ENCODE measurements at regions not wholly inside any gene's neighbourhood (a gene's known extent, or its start where the extent isn't known, plus 50 kb on each side); places are given as distances from the start of the nearest gene placed in this dataset.
"Not testable (repeated sequence)": the region's sequence is repeated elsewhere in the genome, so short reads cannot be mapped to it uniquely, and the experiment has no call there.

GRCh38 chr2:143840601-143841000 is 679.3 kb downstream of the ZEB2 start:
- no peak for TF ChIP-seq CTCF (IDR thresholded peaks at IDR 0.05; ENCODE audit: borderline replicate concordance, control extremely low read depth, extremely low read depth, insufficient read depth, missing control alignments)
- in situ Hi-C loops (cut with MboI; ENCODE audit: low sequenced_read_pairs, unreplicated experiment) = no loop called here
- DNase-seq (ENCODE audit: low spot score) = no peak

- no peak for TF ChIP-seq CTCF (IDR thresholded peaks at IDR 0.05; ENCODE audit: borderline replicate concordance, control extremely low read depth, extremely low read depth, insufficient read depth, missing control alignments)
- no peak for DNase-seq (ENCODE audit: low spot score)
- in situ Hi-C loops (cut with MboI; ENCODE audit: low sequenced_read_pairs, unreplicated experiment) = no loop called here
Observed at GRCh38 chr2:143840194-143840593, 679.7 kb downstream of the ZEB2 start.

- in situ Hi-C loops (cut with MboI; ENCODE audit: low sequenced_read_pairs, unreplicated experiment) = no loop called here
- no peak for DNase-seq (ENCODE audit: low spot score)
- no peak for TF ChIP-seq CTCF (IDR thresholded peaks at IDR 0.05; ENCODE audit: borderline replicate concordance, control extremely low read depth, extremely low read depth, insufficient read depth, missing control alignments)
Observed at GRCh38 chr2:143839456-143839855, 680.5 kb downstream of the ZEB2 start.

- in situ Hi-C loops (cut with MboI; ENCODE audit: low sequenced_read_pairs, unreplicated experiment); DNase-seq (ENCODE audit: low spot score): not testable (repeated sequence)
Observed at GRCh38 chr2:143837055-143837454, 682.9 kb downstream of the ZEB2 start.

- in situ Hi-C loops (cut with MboI; ENCODE audit: low sequenced_read_pairs, unreplicated experiment) = no loop called here
- TF ChIP-seq CTCF (IDR thresholded peaks at IDR 0.05; ENCODE audit: borderline replicate concordance, control extremely low read depth, extremely low read depth, insufficient read depth, missing control alignments) = no peak
- DNase-seq (ENCODE audit: low spot score) = no peak
Observed at GRCh38 chr2:143835481-143835880, 684.4 kb downstream of the ZEB2 start.

- no peak for TF ChIP-seq CTCF (IDR thresholded peaks at IDR 0.05; ENCODE audit: borderline replicate concordance, control extremely low read depth, extremely low read depth, insufficient read depth, missing control alignments)
- in situ Hi-C loops (cut with MboI; ENCODE audit: low sequenced_read_pairs, unreplicated experiment) = no loop called here
- DNase-seq (ENCODE audit: low spot score) = no peak
Observed at GRCh38 chr2:143833015-143833660, 686.8 kb downstream of the ZEB2 start.

GRCh38 chr2:143830476-143830875 is 689.4 kb downstream of the ZEB2 start:
- no peak for TF ChIP-seq CTCF (IDR thresholded peaks at IDR 0.05; ENCODE audit: borderline replicate concordance, control extremely low read depth, extremely low read depth, insufficient read depth, missing control alignments)
- in situ Hi-C loops (cut with MboI; ENCODE audit: low sequenced_read_pairs, unreplicated experiment) = no loop called here
- no peak for DNase-seq (ENCODE audit: low spot score)
